ENCODE measurements at regions not wholly inside any gene's neighbourhood (a gene's known extent, or its start where the extent isn't known, plus 50 kb on each side); places are given as distances from the start of the nearest gene placed in this dataset.
"Not testable (repeated sequence)": the region's sequence is repeated elsewhere in the genome, so short reads cannot be mapped to it uniquely, and the experiment has no call there.

DNA sequence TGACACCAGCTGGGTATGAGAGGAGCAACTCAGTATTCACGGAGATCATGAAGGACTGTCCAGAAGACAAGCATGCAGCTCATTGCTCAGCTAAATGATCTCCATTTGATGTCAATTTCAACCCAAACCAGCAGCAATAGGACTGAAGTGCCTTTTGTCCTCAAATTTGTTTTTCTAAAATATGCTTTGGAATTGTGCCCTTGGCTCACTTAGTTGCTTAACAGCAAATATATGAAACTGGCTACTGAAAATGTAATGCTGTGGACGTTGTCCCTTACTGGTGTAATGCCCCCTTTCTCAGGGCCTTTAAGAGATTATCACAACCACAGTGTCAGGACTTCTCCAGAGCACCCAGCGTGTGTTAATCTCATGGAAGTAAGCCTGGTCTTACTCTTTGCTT, 236.2 kb downstream of the SKIDA1 start:
- DNase-seq: no peak

- DNase-seq: no peak
Measured at GRCh38 chr10:21285742-21286331, 239.6 kb downstream of the SKIDA1 start.

DNA sequence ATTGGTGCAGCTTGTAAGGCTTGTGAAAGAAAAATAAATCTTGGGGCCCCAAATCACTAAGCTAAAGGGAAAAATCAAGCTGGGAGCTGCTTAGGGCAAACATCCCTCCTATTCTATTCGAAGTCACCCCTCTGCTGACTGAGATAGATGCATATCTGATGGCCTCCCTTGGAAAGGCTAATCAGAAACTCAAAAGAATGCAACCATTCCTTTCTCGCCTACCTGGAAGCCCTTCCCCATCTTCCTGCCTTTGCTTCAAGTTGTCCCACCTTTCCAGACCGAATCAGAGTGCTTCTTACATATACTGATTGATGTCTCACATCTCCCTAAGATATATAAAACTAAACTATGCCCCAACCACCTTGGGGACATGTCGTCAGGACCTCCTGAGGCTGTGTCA, 240.3 kb downstream of the SKIDA1 start:
- no peak for DNase-seq

DNA sequence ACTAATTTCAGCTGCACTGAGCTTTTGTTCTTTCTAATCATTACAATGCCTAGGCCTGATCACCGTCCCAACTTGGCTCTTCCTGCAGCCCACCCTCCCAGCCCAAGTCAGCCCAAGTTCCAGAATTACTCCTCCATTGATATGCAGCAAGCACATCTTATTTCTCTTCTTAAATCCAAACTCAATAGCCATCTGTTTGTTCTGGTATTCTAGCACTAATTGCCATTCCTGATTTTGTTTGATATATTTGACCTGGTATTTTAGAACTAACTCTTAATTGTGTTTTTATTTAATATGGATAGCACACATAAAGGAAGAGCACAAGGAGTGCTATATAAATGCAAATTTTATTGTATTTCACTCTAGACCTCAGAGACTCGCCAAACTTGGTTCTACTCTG, 241.2 kb downstream of the SKIDA1 start:
- no peak for DNase-seq

GRCh38 chr10:21283053-21283452, 242.4 kb downstream of the SKIDA1 start:
- not testable (repeated sequence) for DNase-seq

DNA sequence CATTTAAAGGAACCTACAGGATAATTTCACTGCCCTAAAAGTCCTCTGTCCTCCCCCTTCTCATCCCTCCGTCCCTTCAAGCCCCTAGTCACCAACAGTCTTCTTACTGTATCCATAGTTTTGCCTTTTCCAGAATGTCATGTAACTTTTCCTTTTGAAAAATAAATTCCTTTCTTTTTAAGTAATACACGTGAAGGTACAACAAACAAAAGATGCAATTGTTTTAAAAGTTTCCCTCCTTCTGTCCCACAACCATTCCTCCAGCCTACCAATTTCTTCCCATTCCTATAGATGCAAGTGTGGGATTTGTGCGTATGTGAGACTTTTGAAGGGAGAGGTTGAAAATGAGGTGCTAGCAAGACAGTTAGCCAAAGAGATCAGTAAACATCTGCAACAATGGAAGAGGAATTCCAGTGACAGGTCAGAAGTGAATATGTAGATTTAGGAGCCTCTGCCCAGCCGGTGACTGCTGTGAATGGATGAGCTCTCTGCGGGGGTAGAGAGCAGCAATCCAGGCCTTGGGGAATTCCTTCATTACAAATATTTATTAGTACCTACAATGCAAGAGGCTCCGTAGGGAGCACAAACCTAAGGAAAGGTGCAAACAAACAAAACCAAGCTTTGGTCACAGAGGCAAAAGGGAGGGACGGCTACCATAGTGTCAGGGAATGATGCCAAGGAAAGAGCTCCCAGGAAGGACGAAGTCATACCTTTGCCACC, 243.6 kb downstream of the SKIDA1 start:
- DNase-seq: no peak

DNA sequence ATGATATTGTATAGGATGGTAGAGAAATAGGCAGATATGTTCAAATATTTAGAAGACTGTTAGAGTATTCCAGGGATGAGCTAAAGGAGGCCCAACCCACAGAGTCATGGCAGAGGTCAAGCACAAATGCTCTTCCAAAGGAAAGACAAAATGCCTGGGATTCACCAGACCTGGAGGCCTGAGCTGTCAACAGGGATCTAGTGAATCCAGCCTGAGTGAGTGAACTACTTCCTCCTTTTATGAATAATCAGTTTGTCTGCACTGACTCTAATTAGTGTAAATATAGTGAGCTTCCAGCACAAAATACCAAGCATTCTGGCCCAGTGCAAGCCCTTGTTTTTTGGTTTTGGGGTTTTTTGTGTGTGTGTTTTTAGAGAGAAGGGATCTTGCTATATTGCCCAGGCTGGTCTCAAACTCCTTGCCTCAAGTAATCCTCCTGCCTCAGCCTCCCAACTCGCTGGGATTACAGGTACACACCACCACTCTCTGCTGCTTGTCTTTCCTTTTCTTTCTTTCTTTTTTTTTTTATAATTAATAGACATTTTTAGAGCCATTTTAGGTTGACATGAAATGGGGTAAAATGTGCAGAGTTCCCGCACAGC, 244.4 kb downstream of the SKIDA1 start:
- DNase-seq: no peak

GRCh38 chr10:21280037-21280436, 245.4 kb downstream of the SKIDA1 start:
- DNase-seq: no peak

DNA sequence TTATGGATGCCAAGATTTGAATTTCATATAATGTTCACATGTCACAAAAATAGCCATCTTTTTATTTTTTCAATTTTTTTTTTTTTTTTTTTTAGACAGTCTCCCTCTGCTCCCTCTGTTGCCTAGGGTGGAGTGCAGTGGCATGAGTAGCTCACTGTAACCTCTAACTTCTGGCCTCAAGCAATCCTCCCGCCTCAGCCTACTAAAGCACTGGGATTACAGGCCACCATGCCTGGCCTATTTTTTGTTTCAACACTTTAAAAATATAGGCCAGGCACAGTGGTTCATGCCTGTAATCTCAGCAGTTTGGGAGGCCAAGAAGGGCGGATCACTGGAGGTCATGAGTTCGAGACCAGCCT, 246.3 kb downstream of the SKIDA1 start:
- no peak for DNase-seq

- peak; percentile 46 for DNase-seq
Measured at GRCh38 chr10:21278491-21279216, 246.8 kb downstream of the SKIDA1 start.

DNA sequence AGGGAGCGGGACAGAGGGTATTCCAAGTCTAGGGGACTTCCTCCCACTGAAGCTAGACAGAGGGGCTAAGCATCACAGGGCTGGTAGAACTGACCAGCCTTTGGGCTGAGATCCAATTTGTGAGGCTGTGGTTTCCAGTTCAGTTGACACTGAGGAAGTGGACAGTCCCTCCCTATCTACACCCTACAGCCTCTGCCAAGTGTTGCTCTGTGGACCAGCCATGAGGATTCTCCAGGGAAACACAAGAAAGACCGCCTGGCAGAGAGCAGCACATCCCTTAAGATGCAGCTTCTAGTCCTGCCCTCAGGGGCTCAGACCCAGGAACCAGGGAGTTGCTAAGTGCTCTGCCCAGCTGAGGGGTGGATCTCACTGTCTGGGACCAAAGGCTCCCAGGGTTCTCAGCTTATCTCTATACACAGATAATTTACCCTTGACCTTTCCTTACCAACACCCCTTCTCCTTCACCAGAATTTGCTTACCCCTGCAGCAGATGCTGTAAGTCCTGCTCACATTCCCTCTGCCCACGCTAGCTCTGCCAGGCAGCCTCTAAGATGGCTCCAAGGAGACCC, 252.0 kb downstream of the SKIDA1 start:
- no peak for DNase-seq

- DNase-seq: no peak
Measured at GRCh38 chr10:21272643-21273399, 252.7 kb downstream of the SKIDA1 start.

DNA sequence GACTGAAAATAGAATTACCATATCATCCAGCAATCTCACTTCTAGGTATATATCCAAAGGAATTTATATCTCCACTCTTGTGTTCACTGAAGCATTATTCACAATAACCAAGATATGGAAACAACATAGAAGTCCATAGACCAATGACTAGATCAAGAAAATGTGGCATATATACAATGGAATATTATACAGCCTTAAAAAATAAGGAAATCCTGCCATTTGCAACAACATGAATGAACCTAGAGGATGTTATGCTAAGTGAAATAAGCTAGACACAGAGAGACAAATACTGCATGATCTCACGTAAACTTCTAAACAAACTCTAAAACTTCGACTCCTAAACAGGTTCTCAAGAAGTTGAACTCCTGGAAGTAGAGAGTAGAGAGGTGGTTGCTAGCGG, 254.5 kb downstream of the SKIDA1 start:
- no peak for DNase-seq

DNA sequence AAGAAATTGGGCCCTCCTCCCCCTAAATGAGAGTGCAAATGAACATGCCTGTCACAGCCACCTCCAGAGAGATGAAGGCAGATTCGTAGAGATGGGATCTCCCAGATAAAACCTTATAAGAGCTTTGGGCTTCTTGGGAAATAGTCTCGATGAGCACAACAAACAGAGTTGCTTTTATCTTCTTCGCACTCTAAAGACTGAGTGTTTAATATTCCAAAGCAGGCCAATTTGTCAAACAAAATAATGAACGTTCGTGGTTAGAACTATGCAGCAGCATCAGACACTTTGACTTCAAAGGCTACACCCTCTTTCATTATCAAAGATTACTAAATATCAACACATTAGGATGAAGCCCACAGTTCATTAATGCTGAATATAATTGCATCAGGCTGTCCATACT, 256.2 kb downstream of the SKIDA1 start:
- DNase-seq: no peak

GRCh38 chr10:21265622-21266021, 259.9 kb downstream of the SKIDA1 start:
- DNase-seq: no peak

- no peak for DNase-seq
Measured at GRCh38 chr10:21264271-21264670, 261.2 kb downstream of the SKIDA1 start.

GRCh38 chr10:21263839-21264238, 261.6 kb downstream of the SKIDA1 start:
- no peak for DNase-seq

GRCh38 chr10:21263263-21263803, 262.1 kb downstream of the SKIDA1 start:
- no peak for DNase-seq

DNA sequence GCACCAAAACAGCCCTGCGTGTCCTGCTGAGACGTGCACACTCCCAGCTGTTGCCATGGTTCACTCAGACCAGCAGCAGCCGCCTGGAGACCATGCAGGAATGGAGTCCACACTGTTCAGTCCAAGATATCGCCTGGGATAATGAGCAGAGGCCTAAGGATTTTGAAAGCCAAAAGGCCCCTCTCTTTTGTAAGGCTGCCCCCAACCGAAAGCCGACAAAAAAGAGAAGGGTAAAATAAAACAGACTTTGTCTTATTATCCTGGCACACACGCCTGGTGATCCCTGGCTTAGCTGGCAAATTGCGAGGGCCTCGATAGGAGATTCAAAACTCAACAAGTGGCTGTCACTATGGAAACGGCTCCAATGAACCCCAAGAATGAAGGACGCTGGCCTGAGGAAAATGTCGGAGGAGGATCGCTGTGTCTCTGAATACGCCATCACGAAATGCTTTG, 263.6 kb downstream of the SKIDA1 start:
- DNase-seq: no peak

GRCh38 chr10:21260506-21261149, 264.9 kb downstream of the SKIDA1 start:
- DNase-seq: no peak

DNA sequence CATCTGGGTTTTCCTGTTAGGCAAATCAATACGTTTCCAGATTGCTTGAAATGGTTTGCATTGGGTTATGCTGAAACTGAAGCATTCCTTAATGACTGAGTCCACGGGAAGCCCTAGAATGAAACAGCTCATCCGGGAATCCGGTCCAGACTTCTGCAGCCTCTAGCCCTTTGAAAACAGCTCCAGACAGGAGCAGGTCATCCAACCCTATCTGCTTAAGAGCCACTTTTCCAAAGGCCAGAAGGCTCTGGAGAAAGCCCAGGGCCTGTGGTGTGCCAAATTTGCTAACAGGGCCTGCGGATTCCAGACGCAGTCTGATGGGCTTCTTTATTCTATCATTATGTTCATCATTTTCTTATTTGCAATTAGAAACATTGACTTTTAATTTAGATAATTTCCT, 265.4 kb downstream of the SKIDA1 start:
- no peak for DNase-seq

- DNase-seq: no peak
Measured at GRCh38 chr10:21257919-21258318, 267.6 kb downstream of the SKIDA1 start.
